ENCODE measurements at regions not wholly inside any gene's neighbourhood (a gene's known extent, or its start where the extent isn't known, plus 50 kb on each side); places are given as distances from the start of the nearest gene placed in this dataset.

DNA sequence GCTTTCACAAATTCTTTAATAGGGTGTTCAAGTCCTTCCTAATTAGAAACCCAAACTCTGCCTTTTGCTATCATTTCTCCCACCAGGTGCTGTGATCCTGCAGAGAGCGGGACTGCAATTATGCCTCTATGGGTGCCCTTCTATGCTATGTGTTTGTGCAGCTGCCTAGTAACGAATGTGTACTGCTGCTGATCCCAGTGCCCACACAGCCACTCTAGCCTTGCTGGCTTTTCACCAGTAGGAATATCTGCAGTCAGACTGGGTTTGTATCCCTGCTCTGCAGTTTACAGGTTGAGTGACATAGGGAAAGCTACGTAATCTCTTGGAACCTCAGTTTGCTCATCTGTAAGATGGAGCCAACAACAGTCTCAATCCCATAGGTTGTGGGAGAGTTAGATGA is 179.6 kb upstream of the IRX3 start:
- TF ChIP-seq YY1 (IDR thresholded peaks at IDR 0.05; ENCODE audit: insufficient read depth, insufficient read length) (no peak), ZNF274 (IDR thresholded peaks at IDR 0.05; ENCODE audit: low read depth, low read length) (no peak)

Measured in NT2/D1 (cell line).